Right ventricle myocardium inferior (tissue), 1 donor: ENCODE measurements at regions not wholly inside any gene's neighbourhood (a gene's known extent, or its start where the extent isn't known, plus 50 kb on each side); places are given as distances from the start of the nearest gene placed in this dataset.
"Not testable (repeated sequence)": the region's sequence is repeated elsewhere in the genome, so short reads cannot be mapped to it uniquely, and the experiment has no call there.

Source experiments
- ATAC-seq: fragments of 200-7000 bp; cut with Tn5 transposase; one replicate; pipeline ENCODE4 v1.9.1; 2020; ENCODE audit warnings: mild to moderate bottlenecking, moderate library complexity
- DNase-seq: peaks from one replicate; pipeline ENCODE4 v3.0.0; 2021; ENCODE audit errors: missing footprints
- intact Hi-C: fragments of 100-400 bp; cut with DNase I; formaldehyde crosslinking; loops from one replicate; pipeline ENCODE4 v1.11.0; 2022
- donor health status: DM: no; HTN: yes; CAD: no; lungs with severe emphysema.

GRCh38 chr6:82494367-82494766 lies 130.8 kb downstream of the TPBG start:
- ATAC-seq (no peak), DNase-seq (no peak)
- intact Hi-C loops, result no loop called here

GRCh38 chr6:82501901-82502300 lies 138.3 kb downstream of the TPBG start:
- ATAC-seq, DNase-seq, intact Hi-C loops: not testable (repeated sequence)

GRCh38 chr6:82506526-82506925 lies 142.9 kb downstream of the TPBG start:
- no peak for DNase-seq
- intact Hi-C loops, result no loop called here
- ATAC-seq, result no peak

GRCh38 chr6:82507112-82507511 lies 143.5 kb downstream of the TPBG start:
- DNase-seq, result no peak
- no peak for ATAC-seq
- intact Hi-C loops, result no loop called here

- DNase-seq (no peak), ATAC-seq (no peak)
- intact Hi-C loops, result no loop called here
These were observed 147.9 kb downstream of the TPBG start for GRCh38 chr6:82511546-82511945.

GRCh38 chr6:82517896-82518295 lies 154.3 kb downstream of the TPBG start:
- DNase-seq, intact Hi-C loops, ATAC-seq: not testable (repeated sequence)

- DNase-seq (no peak), ATAC-seq (no peak)
- intact Hi-C loops, result no loop called here
These were observed 157.8 kb downstream of the TPBG start for GRCh38 chr6:82521369-82521768.

GRCh38 chr6:82521861-82522260 lies 158.2 kb downstream of the TPBG start:
- intact Hi-C loops, result no loop called here
- ATAC-seq (no peak), DNase-seq (no peak)

- intact Hi-C loops, result no loop called here
- ATAC-seq (no peak), DNase-seq (no peak)
These were observed 160.4 kb downstream of the TPBG start for GRCh38 chr6:82524031-82524430.

- ATAC-seq (no peak), DNase-seq (no peak)
- intact Hi-C loops, result no loop called here
These were observed 162.3 kb downstream of the TPBG start for GRCh38 chr6:82525775-82526495.

- DNase-seq, intact Hi-C loops, ATAC-seq: not testable (repeated sequence)
These were observed 166.4 kb downstream of the TPBG start for GRCh38 chr6:82529960-82530460.

GRCh38 chr6:82534876-82535275 lies 171.3 kb downstream of the TPBG start:
- intact Hi-C loops, result no loop called here

GRCh38 chr6:82549480-82549879 lies 185.9 kb downstream of the TPBG start:
- intact Hi-C loops, DNase-seq, ATAC-seq: not testable (repeated sequence)

More at GRCh38 chr6:82534876-82535275, 171.3 kb downstream of the TPBG start:
- no peak for DNase-seq
- no peak for ATAC-seq

- intact Hi-C loops, DNase-seq, ATAC-seq: not testable (repeated sequence)
These were observed 187.7 kb downstream of the TPBG start for GRCh38 chr6:82551311-82551710.

- intact Hi-C loops, result no loop called here
- no peak for DNase-seq
- no peak for ATAC-seq
These were observed 188.2 kb downstream of the TPBG start for GRCh38 chr6:82551831-82552230.

- intact Hi-C loops, result no loop called here
- ATAC-seq, result no peak
These were observed 190.4 kb downstream of the TPBG start for GRCh38 chr6:82553863-82554531.

GRCh38 chr6:82554666-82555065 lies 191.0 kb downstream of the TPBG start:
- ATAC-seq (no peak), DNase-seq (no peak)
- intact Hi-C loops, result no loop called here

More at GRCh38 chr6:82553863-82554531, 190.4 kb downstream of the TPBG start:
- no peak for DNase-seq

- DNase-seq (no peak), ATAC-seq (no peak)
- intact Hi-C loops, result no loop called here
These were observed 192.2 kb downstream of the TPBG start for GRCh38 chr6:82555801-82556200.

- DNase-seq, intact Hi-C loops, ATAC-seq: not testable (repeated sequence)
These were observed 194.9 kb downstream of the TPBG start for GRCh38 chr6:82558531-82558930.

- no peak for DNase-seq
- no peak for ATAC-seq
- intact Hi-C loops, result no loop called here
These were observed 204.0 kb downstream of the TPBG start for GRCh38 chr6:82567621-82568020.
